GM04504 (cell line): ENCODE measurements at regions not wholly inside any gene's neighbourhood (a gene's known extent, or its start where the extent isn't known, plus 50 kb on each side); places are given as distances from the start of the nearest gene placed in this dataset.

ENCODE experiments used
- DNase-seq: peaks from one replicate; pipeline ENCODE4 v3.0.0-alpha.2; 2012; ENCODE audit warnings: low read depth

DNA sequence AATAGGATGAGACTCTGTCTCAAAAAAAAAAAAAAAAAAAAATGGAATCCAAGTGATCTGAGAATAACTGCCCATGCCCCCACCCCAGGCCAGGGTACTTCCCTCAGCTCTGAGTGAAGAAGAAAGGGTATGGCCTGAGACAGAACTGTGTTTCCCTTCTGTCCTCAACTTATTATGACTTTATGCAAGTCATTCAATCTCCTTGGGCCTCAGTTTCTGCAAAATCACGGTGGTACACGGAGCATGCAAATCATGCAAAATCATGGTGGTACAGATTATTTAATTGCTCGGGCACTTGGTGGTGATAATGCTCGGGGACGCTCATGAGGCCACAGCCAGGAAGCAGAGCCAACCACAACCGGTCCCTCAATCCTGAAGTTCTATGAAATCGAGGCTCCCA lies 56.5 kb upstream of the TBX3 start:
- no peak for DNase-seq

- no peak for DNase-seq
These were observed 54.6 kb upstream of the TBX3 start for GRCh38 chr12:114738460-114739184.

GRCh38 chr12:114735680-114736374 lies 51.9 kb upstream of the TBX3 start:
- no peak for DNase-seq

DNA sequence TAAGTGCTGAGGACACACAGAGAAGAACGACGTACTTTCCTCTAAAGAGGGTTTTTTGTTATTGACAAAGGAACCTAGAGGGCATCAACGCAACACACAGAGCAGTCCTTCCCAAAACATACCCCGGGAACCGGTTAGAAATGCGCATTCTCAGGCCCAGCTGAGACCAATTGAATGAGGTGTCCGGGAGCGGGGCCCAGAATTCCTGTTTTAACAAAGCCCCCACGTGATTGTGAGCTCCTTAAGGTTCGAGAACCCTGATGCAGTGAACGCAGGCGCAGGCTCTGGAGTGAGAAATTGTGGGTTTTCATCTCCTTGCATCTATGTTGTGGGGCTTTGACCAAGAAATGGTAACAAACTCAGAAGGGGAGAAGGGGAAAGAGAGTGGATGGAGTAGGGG lies 51.0 kb upstream of the TBX3 start:
- no peak for DNase-seq

- no peak for DNase-seq
These were observed 49.9 kb upstream of the TBX3 start for GRCh38 chr12:114733919-114734318.
